ENCODE measurements at regions not wholly inside any gene's neighbourhood (a gene's known extent, or its start where the extent isn't known, plus 50 kb on each side); places are given as distances from the start of the nearest gene placed in this dataset.

DNA sequence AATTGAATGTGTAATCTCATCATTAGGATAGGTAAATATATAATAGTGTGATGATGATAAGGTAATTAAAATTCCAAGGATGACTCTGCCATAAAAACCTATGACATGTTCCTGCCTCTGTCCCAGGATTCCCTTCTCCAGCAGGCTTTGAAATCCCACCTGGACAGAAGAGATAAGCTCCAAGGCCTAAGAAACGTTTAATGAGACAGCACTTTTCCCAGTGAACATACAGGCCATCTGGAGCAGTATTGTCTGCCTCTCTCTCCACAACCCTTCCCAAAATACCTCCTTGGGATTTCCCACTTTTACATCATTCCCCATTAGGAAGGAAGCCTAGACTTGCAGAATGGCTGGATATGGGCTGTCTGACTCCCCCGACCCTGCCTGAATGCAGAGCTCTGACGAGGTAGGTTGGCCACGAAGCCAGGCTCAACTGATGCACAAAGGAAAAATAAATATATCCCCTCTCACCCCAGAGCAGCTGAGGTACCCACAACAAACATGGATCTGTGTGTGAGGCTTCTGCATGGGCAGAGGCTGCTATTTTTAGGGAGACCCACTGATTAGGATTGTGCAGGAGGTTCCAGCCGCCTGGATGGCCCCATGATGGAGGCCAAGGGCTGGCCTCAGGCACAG, 71.0 kb downstream of the TMPRSS5 start:
- no peak for DNase-seq

DNA sequence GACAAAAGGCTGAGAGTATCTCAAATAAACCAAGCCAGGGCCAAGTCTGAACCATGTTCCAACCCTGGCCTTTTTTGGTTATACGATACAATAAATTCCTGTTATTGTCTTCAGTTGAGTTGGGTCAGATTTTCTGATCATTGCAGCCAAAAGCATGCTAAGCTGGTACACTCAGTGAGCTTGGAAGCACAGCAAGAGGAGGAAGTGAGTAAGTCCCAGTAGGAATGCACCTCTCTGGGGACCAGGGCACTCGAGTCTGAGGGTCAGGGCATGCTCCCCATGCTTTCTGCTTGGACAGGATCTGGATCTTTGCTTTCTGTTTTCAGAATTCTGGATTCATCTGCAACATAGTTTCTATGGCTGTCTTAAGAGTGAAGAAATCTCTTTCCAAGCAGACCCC, 73.1 kb downstream of the TMPRSS5 start:
- no peak for DNase-seq

DNA sequence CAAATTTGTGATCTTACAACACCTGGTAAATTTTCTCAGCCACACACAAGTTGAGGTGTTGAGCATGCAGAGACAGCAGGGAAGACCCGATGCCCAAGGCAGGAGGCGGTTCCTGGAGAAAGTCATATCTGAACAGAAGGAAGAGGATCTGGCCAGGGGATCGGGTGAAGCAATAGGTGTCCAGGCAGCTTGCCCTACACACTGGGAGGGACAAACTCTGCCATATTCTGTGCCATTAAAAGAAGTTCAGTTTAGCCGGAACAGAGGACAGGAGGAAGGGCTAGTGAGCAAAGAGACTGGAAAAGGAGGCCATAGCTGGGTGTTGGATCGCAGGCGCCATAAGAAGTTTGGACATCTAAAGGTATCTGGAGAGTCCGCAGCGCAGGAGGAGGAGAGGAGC, 76.5 kb downstream of the TMPRSS5 start:
- DNase-seq, result no peak

DNA sequence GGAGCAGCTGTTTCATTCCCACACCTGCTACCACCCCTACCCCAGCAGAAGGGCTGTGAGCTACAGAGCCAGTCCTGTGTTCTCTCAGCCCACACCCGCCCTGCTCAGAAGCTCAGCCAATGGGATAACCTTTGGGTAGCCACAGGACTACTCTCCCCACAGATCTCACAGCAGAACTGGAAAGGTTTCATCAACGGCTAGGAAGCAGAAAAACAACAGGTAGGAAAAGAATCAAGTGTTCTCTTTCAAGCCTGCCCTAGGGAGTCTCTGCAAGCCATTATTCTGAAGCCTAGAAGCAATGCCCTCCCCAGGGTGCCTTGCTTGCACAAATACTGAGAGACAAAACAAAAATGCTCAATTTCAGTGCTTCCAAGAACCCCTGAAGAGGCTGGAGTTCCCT, 77.2 kb downstream of the TMPRSS5 start:
- no peak for DNase-seq

DNA sequence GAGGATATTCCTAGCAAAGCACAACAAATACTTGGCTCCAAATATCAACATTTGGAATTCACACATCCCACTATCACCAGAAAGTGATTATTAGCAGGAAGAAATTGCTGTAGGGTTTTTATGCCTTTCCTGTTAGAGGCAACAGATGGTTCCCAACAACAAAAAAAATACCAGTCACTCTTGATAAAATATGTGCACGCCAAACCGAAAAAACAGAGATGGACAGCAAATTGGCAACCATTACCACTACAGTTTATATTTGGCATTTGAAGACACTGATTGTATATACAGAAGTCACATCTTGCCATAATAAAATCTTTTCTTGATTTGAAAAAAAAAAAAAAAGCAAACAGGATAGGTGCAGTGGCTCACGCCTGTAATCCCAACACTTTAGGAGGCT, 78.2 kb downstream of the TMPRSS5 start:
- no peak for DNase-seq

DNA sequence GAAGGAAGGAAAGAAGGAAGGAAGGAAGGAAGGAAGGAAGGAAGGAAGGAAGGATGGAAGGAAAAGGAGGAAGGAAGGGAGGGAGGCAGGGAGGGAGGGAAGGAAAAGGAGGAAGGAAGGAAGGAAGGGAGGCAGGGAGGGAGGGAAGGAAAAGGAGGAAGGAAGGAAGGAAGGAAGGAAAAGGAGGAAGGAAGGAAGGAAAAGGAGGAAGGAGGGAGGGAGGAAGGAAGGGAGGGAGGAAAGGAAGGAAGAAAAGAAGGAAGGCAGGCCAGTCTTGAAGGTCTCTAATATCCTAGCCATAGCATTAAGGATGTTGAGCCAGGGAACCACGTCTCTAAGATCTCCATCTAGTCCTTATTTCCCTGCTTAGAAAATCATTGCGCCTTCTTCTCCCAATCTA, 78.8 kb downstream of the TMPRSS5 start:
- no peak for DNase-seq

DNA sequence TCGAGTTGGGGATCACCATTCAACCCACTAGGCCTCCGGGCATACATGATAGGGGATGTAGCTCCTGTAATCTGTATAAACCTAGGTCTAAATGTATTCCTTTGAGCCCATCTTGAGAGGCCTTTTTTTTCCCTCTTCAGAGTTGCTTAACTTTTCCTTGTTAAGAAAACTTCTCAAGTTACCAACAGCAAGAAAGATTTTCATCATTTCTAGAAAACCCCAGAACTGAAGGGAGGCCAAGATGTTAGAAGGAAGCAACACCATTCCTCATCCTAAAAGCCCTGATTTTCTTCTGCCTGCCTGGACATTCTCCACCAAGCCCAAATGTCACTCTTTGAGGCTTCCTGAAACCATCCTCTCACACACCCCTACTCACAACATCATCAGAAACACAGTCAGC, 79.4 kb downstream of the TMPRSS5 start:
- DNase-seq, result no peak

DNA sequence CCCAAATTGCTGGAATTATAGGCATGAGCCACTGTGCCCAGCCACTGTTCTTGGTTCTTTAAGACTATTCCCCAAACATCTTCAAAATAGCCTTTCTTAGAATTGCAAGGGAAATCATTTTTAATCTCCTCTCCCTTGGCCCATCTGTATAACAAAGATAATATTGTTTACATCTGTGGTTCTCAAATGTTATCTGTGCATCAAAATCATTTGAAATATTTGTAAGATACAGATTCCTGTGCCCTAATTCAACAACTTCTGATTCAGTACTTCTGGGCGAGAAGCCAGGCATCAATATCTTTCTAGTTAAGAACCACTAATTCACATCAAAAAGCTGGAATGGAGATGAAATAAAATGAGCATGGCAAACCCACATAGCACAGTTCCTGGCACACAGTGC, 83.0 kb downstream of the TMPRSS5 start:
- no peak for DNase-seq

DNA sequence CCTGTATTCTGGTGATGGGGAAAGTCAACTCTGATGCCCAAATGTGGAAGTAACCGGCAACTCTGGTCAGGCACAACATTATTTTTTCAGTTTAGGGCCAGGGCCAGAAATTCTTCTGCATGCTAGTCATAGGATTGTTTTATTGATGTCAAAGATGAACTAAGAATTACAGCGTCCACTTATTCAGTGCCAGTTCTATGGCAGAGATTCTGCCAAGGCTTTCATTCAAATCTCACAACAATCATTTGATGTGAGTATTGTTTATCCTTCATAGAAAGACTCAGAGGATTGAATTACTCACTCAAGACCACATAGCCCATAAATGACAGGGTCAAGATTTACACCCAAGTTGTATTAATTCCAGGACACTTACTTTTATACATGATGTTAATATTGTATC, 87.7 kb downstream of the TMPRSS5 start:
- no peak for DNase-seq

DNA sequence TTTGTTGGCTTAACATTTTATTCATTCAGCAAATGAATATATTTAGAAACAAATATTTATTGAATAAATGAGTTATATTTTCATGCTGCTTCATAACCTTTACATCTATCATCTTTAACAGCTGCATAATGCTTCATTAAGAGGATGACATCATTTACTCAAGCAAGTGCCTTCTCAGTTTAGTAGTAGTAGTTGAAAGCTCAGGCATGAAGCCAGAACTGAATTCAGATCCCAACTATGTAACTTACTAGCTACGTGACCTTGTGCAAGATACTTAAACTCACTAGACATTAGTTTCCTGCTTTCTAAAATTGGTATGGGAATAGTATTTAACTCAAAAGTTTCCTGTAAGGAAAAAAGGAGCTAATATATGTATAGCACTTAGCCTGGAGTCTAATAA, 90.3 kb downstream of the TMPRSS5 start:
- DNase-seq, result no peak

DNA sequence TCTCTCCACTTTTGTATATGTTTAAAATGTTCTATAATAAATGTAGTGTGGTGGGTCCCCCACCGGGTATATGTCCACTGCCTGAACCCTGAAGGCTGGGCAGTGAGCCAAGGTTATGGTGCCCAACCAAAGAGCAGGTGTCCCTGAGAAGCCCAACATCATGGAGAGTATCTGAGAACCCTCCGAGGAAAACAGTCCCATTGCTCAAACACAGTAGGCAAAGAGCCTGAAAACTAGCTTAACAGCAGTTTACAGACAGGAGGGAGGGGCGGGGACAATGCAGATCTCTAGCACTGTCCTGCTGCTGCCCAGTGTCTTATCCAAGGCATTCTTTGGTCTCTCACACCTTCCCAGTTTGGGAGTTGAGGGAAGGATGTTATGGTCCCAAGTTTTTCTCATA, 91.0 kb downstream of the TMPRSS5 start:
- DNase-seq, result no peak

DNA sequence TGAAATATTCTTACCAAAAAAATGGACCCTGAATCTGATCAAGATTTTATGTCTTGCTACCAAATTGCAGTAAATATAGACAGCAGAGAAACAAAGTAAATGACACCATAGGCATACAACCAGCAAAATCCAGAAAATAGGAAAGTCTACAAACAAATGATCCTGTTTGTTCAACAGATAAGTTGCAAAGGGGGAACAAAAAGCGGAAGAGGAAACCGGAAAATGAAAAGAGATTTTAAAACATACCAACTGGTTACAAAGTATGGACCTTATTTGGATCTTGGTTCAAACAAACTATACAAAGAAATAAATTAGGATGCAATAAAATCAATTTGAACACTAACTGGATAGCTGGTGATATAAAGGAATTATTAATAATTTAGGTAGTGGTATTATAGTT, 92.0 kb downstream of the TMPRSS5 start:
- DNase-seq, result no peak

DNA sequence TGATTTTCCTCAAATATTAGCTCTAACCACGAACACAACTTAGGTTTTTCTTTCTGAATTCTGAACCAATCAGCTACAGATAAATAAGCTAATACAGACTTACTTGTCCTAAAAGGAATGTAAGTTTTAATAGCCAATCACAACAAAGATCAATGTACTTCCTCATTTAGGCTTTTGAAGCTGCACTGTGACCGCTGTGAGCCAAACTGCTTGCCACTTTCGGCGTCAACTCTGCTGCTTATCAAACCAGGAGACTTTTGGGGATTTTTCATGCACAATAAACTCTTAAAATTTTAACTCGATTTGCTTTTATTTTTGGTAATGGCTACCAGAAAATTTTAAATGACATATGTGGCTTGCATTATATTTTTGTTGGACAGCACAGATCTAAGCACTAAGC, 92.5 kb downstream of the TMPRSS5 start:
- DNase-seq, result no peak

DNA sequence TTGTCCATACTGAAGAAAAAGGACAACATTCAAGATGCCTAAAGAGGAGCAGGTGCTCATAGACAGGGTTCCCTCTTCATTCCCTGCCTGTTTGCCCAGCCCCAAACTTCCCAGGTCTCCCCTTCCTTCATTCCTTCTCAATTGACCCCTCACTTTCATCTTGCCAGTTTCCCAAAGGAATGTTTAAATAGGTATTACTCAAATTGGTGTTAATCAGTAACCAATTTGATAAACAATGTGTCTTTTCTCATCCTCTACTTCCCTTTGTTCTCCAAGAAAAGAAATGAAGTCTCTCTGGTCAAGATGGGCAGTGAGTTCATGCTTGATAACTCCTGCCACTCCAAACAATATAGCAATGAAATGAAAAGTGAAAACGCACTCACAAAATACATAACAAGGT, 101.9 kb downstream of the TMPRSS5 start:
- no peak for DNase-seq

DNA sequence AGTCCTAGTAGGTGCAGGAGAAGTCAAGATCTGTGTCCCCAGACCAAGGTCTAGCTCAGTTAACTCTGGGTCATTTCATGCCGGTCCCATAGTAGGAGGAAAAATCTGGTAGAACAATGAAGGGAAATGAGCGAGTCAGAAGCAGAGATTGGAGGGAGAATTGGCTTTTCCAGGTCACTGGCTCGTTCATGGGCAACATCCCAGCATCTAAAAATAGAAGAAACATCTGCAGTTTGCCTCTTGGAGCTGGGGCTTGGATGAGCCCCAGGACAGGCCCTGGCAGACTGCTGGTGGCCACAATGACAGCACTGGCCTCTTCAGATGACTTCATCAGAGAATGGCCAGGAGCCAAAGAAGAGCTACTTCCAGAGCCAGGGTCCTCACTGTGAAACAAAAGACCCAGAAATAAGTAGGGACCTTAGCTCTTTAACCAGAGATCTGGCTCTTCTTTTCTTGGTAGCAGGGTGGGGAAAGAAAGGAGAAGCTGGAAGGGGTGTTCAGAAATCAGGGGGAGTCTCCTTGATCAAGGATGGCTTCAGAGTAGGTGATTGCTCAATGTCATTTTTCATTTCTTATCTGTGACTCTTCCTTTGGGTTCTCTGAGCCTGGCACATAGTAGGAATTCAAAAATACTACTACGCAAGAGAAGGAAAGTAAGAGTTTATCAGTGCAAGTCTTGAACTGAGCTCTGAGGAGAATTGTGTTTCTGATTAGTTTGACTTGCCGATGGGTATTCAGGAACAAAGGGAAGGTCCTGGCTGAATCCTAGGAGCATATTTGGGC, 102.6 kb downstream of the TMPRSS5 start:
- no peak for DNase-seq

DNA sequence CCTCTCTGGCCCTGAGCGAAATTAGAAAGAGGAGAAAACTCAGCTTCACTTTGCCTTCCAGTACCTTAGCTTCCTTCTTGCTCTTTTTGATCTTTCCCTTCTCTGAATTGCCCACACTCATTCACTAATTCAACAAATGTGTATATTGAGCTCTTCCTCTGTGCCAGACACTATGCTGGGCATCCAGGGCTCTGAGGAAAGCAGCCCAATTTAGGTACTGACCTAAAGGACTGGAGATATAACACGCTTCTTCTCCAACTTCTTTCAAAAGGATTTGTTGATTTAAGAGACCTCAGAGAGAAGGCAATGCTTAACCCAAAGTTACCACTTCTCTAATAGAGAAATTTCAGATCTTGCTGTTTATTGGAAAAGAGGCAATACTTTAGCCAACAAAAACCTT, 103.6 kb downstream of the TMPRSS5 start:
- no peak for DNase-seq

DNA sequence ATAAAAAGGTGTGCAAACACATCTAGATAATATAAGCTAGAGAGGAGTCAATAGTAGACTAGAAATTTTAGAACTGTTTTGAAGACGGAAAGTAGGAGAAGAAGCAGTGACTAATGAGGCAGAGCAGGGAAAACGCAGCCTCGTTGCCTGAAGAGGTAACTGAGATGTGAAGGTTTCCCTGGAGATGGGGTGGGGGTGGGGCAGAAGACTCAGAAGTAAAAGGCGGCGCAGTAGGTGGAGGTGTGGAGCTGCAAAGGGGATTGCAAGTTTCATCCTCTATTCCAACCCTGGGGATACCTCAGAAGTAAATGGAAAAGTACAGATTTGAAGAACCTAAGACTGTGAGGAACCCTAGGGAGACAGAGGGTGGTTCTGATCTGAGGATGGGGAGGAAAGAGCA, 109.5 kb downstream of the TMPRSS5 start:
- DNase-seq, result no peak

DNA sequence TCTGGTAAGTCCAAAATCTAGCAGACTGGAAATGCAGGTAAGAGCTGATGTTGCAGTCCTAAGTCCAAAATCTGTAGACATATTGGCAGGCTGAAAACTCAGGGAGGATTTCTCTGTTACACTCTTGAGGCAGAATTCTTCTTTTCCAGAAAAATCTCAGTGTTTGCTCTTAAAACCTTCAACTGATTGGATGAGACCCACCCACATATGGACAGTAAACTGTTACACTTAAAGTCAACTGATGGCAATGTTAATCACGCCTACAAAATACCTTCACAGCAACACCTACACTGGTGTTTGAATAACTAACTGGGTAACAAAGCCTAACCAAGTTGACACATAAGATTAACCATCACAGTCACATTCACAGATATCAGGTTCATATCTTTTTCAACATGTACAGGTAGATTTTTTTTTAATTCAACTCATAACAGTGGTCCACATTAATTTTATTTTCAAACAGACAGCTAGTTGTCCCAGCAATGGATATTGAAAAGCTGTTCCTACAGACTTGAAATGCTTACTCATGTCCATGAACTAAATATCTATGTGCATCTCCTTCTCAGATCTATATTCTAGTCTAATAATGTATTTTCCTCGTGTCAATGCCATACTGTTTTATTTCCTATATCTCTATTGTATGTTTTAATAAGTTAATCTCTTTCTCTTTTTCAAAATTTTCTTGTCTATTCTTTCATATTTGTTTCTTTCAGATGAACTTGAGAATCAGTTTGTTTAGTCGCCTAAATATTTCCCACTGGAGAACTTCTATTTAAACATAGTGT, 110.1 kb downstream of the TMPRSS5 start:
- no peak for DNase-seq

DNA sequence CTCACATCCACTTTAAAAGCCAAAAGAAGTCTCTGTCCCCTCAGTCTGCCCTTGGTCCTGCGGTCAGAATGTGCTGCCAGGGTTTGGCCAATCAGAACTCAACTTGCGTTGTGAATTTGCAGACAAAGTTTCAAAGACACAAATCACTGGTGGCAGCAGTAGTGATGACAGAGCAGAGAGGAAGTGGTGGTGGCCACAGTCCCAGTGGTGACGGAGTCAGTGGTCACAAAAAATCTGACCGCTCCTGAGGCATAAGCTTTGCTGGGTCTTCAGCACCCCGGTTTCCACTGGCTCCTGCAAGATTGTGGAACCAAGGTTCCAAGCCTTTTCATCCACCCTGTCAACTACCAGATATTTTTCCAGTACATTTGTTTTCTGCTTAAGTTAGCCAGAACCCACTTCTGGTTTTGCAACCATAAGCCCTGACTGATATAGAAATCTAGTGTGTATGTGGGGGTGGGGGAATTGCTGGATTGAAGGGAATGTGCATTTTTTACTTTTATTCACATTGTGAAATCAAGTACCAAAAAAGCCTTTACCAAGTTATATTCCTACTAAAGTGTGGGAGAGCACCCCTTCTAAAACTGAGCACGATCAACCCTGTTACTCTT, 112.3 kb downstream of the TMPRSS5 start:
- DNase-seq, result no peak

DNA sequence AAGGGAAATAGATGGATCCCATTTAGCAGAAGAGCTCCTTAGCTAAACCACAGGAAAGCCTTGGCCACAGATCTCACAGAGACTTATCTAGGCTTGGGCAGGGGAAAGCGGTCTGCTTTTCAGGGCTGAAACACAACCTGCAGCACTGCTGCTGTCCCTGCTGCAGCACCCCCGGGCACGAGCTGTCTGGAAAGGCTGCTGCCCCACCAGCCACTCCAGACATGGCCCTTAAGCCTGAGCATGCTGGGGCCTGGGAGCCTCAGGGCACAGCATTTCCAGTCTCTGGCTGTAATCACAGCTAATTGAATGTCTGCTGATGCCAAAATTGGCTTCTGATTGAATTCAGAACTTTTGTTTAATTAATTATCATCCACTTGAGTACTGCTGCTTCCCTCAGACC, 115.0 kb downstream of the TMPRSS5 start:
- no peak for DNase-seq

DNA sequence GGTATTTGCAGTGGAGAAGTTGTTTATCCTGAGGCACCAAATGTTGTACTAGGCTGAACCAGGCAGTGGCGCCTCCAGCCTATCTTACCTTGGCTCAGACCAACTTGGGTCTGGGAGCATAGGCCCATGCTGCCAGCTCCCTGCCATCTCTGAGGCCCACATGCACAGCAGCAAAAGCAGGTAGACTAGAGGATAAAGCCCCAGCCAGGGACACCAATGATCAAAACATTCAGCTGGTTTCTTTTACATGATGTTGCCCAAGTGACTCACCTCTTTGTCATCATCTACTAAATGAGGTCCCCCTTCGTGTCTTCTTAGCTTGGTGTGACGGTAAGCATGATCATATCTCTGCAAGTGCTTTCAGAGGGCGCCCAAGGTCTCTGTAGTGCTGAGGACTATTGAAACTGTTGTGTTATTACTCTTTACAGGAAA, 112.1 kb upstream of the DRD2 start:
- no peak for DNase-seq

DNA sequence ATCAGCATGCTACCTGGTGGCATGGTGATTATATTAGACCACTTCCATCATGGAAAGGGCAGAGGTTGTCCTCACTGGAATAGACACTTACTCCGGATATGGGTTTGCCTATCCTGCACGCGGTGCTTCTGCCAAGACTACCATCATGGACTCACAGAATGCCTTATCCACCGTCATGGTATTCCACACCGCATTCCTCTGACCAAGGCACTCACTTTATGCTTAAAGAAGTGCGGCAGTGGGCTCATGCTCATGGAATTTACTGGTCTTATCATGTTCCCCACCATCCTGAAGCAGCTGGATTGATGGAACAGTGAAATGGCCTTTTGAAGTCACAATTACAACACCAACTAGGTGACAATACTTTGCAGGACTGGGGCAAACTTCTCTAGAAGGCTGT, 109.2 kb upstream of the DRD2 start:
- no peak for DNase-seq

DNA sequence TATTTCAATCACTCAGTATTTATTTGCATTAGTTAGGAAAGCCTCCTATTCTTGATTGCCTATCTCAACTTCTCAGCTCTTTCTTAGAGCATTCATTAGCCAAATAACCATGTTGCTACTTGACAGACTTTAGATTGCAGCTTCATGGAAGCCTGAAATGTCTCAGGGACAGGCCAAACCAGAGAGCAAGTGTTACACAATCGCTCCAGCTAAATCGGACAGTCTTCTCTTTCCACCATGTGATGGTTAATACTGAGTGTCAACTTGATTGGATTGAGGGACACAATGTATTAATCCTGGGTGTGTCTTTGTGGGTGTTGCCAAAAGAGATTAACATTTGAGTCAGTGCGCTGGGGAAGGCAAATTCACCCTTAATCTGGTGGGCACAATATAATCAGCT, 106.5 kb upstream of the DRD2 start:
- no peak for DNase-seq

Measured in CD4-positive, alpha-beta T cell treated with Interleukin-4 for 4 hours (primary cell).